ENCODE measurements at regions not wholly inside any gene's neighbourhood (a gene's known extent, or its start where the extent isn't known, plus 50 kb on each side); places are given as distances from the start of the nearest gene placed in this dataset.

- no peaks in the 10 kb centered on the region for H3K36me3 Mint-ChIP-seq
- H3K79me2 ChIP-seq (ENCODE audit: insufficient read depth, low read length), result no peaks in the 10 kb centered on the region
- WGBS (ENCODE audit: insufficient coverage), result 77% methylated on average over 9 of the region's 9 CpGs
- no peak overlapping the region for H2AFZ ChIP-seq (ENCODE audit: insufficient read depth, low read depth, low read length, poor library complexity, severe bottlenecking)
- no peaks in the 10 kb centered on the region for H3K4me1 ChIP-seq (ENCODE audit: control insufficient read depth in 1 of 2, insufficient read depth in 2 of 2, low read length in 2 of 2)
- no peaks in the 10 kb centered on the region for H3K27me3 ChIP-seq (ENCODE audit: control insufficient read depth in 2 of 2, insufficient read depth in 2 of 2, low read length in 2 of 2)
- no peak overlapping the region for H3K4me3 Mint-ChIP-seq
- peaks cover 0 to 6% (median 2%) of the 10 kb centered on the region in 3 donors for H3K27me3 Mint-ChIP-seq (ENCODE audit: low read depth in 3 of 3)
- no peaks in the 10 kb centered on the region for H3K9me3 ChIP-seq (replicated peaks in 1 of 2; ENCODE audit: control insufficient read depth in 1 of 2, insufficient read depth in 1 of 2, low read length in 2 of 2)
- TF ChIP-seq, protein P1, sequence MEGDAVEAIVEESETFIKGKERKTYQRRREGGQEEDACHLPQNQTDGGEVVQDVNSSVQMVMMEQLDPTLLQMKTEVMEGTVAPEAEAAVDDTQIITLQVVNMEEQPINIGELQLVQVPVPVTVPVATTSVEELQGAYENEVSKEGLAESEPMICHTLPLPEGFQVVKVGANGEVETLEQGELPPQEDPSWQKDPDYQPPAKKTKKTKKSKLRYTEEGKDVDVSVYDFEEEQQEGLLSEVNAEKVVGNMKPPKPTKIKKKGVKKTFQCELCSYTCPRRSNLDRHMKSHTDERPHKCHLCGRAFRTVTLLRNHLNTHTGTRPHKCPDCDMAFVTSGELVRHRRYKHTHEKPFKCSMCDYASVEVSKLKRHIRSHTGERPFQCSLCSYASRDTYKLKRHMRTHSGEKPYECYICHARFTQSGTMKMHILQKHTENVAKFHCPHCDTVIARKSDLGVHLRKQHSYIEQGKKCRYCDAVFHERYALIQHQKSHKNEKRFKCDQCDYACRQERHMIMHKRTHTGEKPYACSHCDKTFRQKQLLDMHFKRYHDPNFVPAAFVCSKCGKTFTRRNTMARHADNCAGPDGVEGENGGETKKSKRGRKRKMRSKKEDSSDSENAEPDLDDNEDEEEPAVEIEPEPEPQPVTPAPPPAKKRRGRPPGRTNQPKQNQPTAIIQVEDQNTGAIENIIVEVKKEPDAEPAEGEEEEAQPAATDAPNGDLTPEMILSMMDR (IDR thresholded peaks at IDR 0.05), result no peak
- H3K9ac ChIP-seq (ENCODE audit: insufficient read depth, low read length, poor library complexity, severe bottlenecking), result no peak overlapping the region
- H3K4me1 Mint-ChIP-seq, result no peaks in the 10 kb centered on the region
- H3K4me2 ChIP-seq (replicated peaks; ENCODE audit: extremely low read depth, low read length, poor library complexity, severe bottlenecking), result no peak overlapping the region
- no peaks in the 10 kb centered on the region for H3K36me3 ChIP-seq (replicated peaks in 1 of 2; ENCODE audit: control insufficient read depth in 1 of 2, insufficient read depth in 2 of 2, low read length in 2 of 2)
- H3K9me3 Mint-ChIP-seq, result no peaks in the 10 kb centered on the region
- no peak overlapping the region for H3K4me3 ChIP-seq (replicated peaks in 1 of 3; ENCODE audit: low read depth in 2 of 3, low read length in 3 of 3)
- no peak overlapping the region for H3K27ac Mint-ChIP-seq
- H4K20me1 ChIP-seq (ENCODE audit: insufficient read depth, low read length), result no peaks in the 10 kb centered on the region
- no peak overlapping the region for H3K27ac ChIP-seq (ENCODE audit: low read depth in 1 of 2, low read length in 2 of 2)
- intact Hi-C loops (cut with micrococcal nuclease), result no loop called here
- DNase-seq, result no peak
Observed at GRCh38 chr4:8672486-8672885, 79.9 kb downstream of the CPZ start.

DNA sequence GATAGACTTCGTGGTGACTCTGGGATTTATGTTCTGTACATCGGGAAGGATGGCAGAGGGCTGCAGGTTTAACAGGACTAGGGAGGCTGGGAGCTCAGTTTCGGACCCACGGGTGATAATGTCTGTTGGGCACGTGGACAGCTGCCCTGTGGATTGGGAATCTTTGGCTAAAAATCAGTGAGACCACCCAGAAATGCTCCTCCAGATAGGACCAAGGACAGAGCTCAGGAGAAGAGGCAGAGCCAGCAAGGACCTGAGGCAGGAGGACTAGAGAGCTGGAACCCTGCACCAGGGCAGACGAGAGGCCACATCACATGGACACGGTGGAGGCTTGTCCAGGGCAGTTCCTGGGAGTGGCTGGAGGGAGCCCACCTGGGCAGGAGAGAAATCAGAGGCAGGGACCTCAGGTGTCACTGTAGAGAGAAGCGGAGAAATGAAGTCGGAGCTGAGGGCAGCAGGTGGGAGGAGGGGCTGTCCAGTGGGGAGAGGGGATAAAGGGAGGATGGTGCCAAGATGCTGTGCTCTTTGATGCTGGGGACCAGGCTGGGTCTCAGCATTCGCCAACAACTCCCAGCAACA, 79.2 kb downstream of the CPZ start:
- Histone ChIP-seq H3K27ac (ENCODE audit: low read depth in 1 of 2, low read length in 2 of 2) (no peak overlapping the region), H3K9me3 (replicated peaks in 1 of 2; ENCODE audit: control insufficient read depth in 1 of 2, insufficient read depth in 1 of 2, low read length in 2 of 2) (no peaks in the 10 kb centered on the region), H3K36me3 (replicated peaks in 1 of 2; ENCODE audit: control insufficient read depth in 1 of 2, insufficient read depth in 2 of 2, low read length in 2 of 2) (no peaks in the 10 kb centered on the region), H3K4me2 (replicated peaks; ENCODE audit: extremely low read depth, low read length, poor library complexity, severe bottlenecking) (no peak overlapping the region), H3K4me3 (replicated peaks in 1 of 3; ENCODE audit: low read depth in 2 of 3, low read length in 3 of 3) (no peak overlapping the region), H3K4me1 (ENCODE audit: control insufficient read depth in 1 of 2, insufficient read depth in 2 of 2, low read length in 2 of 2) (no peaks in the 10 kb centered on the region), H4K20me1 (ENCODE audit: insufficient read depth, low read length) (no peaks in the 10 kb centered on the region), H3K27me3 (ENCODE audit: control insufficient read depth in 2 of 2, insufficient read depth in 2 of 2, low read length in 2 of 2) (no peaks in the 10 kb centered on the region), H3K79me2 (ENCODE audit: insufficient read depth, low read length) (no peaks in the 10 kb centered on the region), H2AFZ (ENCODE audit: insufficient read depth, low read depth, low read length, poor library complexity, severe bottlenecking) (no peak overlapping the region), H3K9ac (ENCODE audit: insufficient read depth, low read length, poor library complexity, severe bottlenecking) (no peak overlapping the region)
- WGBS (ENCODE audit: insufficient coverage), result 70% methylated on average over 9 of the region's 10 CpGs
- intact Hi-C loops (cut with micrococcal nuclease), result no loop called here
- Mint-ChIP-seq H3K27ac (no peak overlapping the region), H3K9me3 (no peaks in the 10 kb centered on the region), H3K36me3 (no peaks in the 10 kb centered on the region), H3K27me3 (ENCODE audit: low read depth in 3 of 3) (peaks cover 0 to 6% (median 2%) of the 10 kb centered on the region in 3 donors), H3K4me3 (no peak overlapping the region), H3K4me1 (no peaks in the 10 kb centered on the region)
- TF ChIP-seq, protein P1 (IDR thresholded peaks at IDR 0.05), result no peak
- DNase-seq, result no peak
